ENCODE measurements at regions not wholly inside any gene's neighbourhood (a gene's known extent, or its start where the extent isn't known, plus 50 kb on each side); places are given as distances from the start of the nearest gene placed in this dataset.

- H3K27ac ChIP-seq: no peak overlapping the region
- H3K4me3 ChIP-seq: no peak overlapping the region
- H3K4me2 ChIP-seq (ENCODE audit: unreplicated experiment): no peak overlapping the region
- no peak overlapping the region for H3K9ac ChIP-seq
- TF ChIP-seq EZH2phosphoT487 (IDR thresholded peaks at IDR 0.05; ENCODE audit: insufficient read depth, low read depth) (no peak), EZH2 (IDR thresholded peaks at IDR 0.05; ENCODE audit: insufficient read depth, poor library complexity, severe bottlenecking) (no peak)
- no peaks in the 10 kb centered on the region for H3F3A ChIP-seq (ENCODE audit: insufficient read depth)
- in situ Hi-C loops (cut with MboI): no loop called here
- no peaks in the 10 kb centered on the region for H3K79me2 ChIP-seq (ENCODE audit: insufficient read depth)
- no peaks in the 10 kb centered on the region for H3K4me1 ChIP-seq (ENCODE audit: insufficient read depth)
- H3K9me2 ChIP-seq (ENCODE audit: insufficient read depth): no peaks in the 10 kb centered on the region
- no peaks in the 10 kb centered on the region for H3K9me3 ChIP-seq (ENCODE audit: low read depth)
- no peaks in the 10 kb centered on the region for H3K27me3 ChIP-seq (replicated peaks; ENCODE audit: insufficient read depth)
- H2AFZ ChIP-seq: no peak overlapping the region
- H4K20me1 ChIP-seq (ENCODE audit: insufficient read depth): no peaks in the 10 kb centered on the region
- DNase-seq: no peak
- H3K36me3 ChIP-seq (ENCODE audit: low read depth): no peaks in the 10 kb centered on the region
These were observed 108.5 kb downstream of the ELOVL4 start for GRCh38 chr6:79838851-79839250.

- Histone ChIP-seq H3K79me2 (ENCODE audit: insufficient read depth) (no peaks in the 10 kb centered on the region), H3K9ac (no peak overlapping the region), H3K4me3 (no peak overlapping the region), H4K20me1 (ENCODE audit: insufficient read depth) (no peaks in the 10 kb centered on the region), H2AFZ (no peak overlapping the region), H3K27ac (no peak overlapping the region), H3K9me3 (ENCODE audit: low read depth) (no peaks in the 10 kb centered on the region), H3F3A (ENCODE audit: insufficient read depth) (no peaks in the 10 kb centered on the region), H3K27me3 (replicated peaks; ENCODE audit: insufficient read depth) (no peaks in the 10 kb centered on the region), H3K4me2 (ENCODE audit: unreplicated experiment) (no peak overlapping the region), H3K4me1 (ENCODE audit: insufficient read depth) (no peaks in the 10 kb centered on the region), H3K9me2 (ENCODE audit: insufficient read depth) (no peaks in the 10 kb centered on the region), H3K36me3 (ENCODE audit: low read depth) (no peaks in the 10 kb centered on the region)
- TF ChIP-seq EZH2phosphoT487 (IDR thresholded peaks at IDR 0.05; ENCODE audit: insufficient read depth, low read depth): no peak
- TF ChIP-seq EZH2 (IDR thresholded peaks at IDR 0.05; ENCODE audit: insufficient read depth, poor library complexity, severe bottlenecking): no peak
- no peak for DNase-seq
- in situ Hi-C loops (cut with MboI): no loop called here
- WGBS, 2 experiments (ENCODE audit: low coverage in 1 of 2, low lambda C conversion rate in 2 of 2, missing lambda C conversion rate in 2 of 2): 12 to 17% methylated on average over 3 of the region's 3 CpGs
These were observed 113.4 kb downstream of the ELOVL4 start for GRCh38 chr6:79833964-79834284.

- Histone ChIP-seq H3K4me2 (ENCODE audit: unreplicated experiment) (no peak overlapping the region), H3K36me3 (ENCODE audit: low read depth) (no peaks in the 10 kb centered on the region), H2AFZ (no peak overlapping the region), H3K9me2 (ENCODE audit: insufficient read depth) (no peaks in the 10 kb centered on the region), H3K27ac (no peak overlapping the region), H3K9me3 (ENCODE audit: low read depth) (no peaks in the 10 kb centered on the region), H3K4me3 (no peak overlapping the region), H3K4me1 (ENCODE audit: insufficient read depth) (no peaks in the 10 kb centered on the region), H3K9ac (no peak overlapping the region), H3K79me2 (ENCODE audit: insufficient read depth) (no peaks in the 10 kb centered on the region), H4K20me1 (ENCODE audit: insufficient read depth) (no peaks in the 10 kb centered on the region), H3K27me3 (replicated peaks; ENCODE audit: insufficient read depth) (no peaks in the 10 kb centered on the region), H3F3A (ENCODE audit: insufficient read depth) (no peaks in the 10 kb centered on the region)
- peak; percentile 20 for DNase-seq
- TF ChIP-seq EZH2phosphoT487 (IDR thresholded peaks at IDR 0.05; ENCODE audit: insufficient read depth, low read depth) (no peak), EZH2 (IDR thresholded peaks at IDR 0.05; ENCODE audit: insufficient read depth, poor library complexity, severe bottlenecking) (no peak)
- in situ Hi-C loops (cut with MboI): no loop called here
- WGBS, 2 experiments (ENCODE audit: low coverage in 1 of 2, low lambda C conversion rate in 2 of 2, missing lambda C conversion rate in 2 of 2): 2 to 5% methylated on average over 2 of the region's 2 CpGs
These were observed 113.9 kb downstream of the ELOVL4 start for GRCh38 chr6:79833264-79833963.

GRCh38 chr6:79832723-79833122, 114.6 kb downstream of the ELOVL4 start:
- no peak for DNase-seq
- Histone ChIP-seq H4K20me1 (ENCODE audit: insufficient read depth) (no peaks in the 10 kb centered on the region), H3K4me1 (ENCODE audit: insufficient read depth) (no peaks in the 10 kb centered on the region), H3K9me3 (ENCODE audit: low read depth) (no peaks in the 10 kb centered on the region), H3K9me2 (ENCODE audit: insufficient read depth) (no peaks in the 10 kb centered on the region), H3K9ac (no peak overlapping the region), H2AFZ (no peak overlapping the region), H3K27ac (no peak overlapping the region), H3K79me2 (ENCODE audit: insufficient read depth) (no peaks in the 10 kb centered on the region), H3K36me3 (ENCODE audit: low read depth) (no peaks in the 10 kb centered on the region), H3K4me3 (no peak overlapping the region), H3K27me3 (replicated peaks; ENCODE audit: insufficient read depth) (no peaks in the 10 kb centered on the region), H3F3A (ENCODE audit: insufficient read depth) (no peaks in the 10 kb centered on the region), H3K4me2 (ENCODE audit: unreplicated experiment) (no peak overlapping the region)
- TF ChIP-seq EZH2 (IDR thresholded peaks at IDR 0.05; ENCODE audit: insufficient read depth, poor library complexity, severe bottlenecking) (no peak), EZH2phosphoT487 (IDR thresholded peaks at IDR 0.05; ENCODE audit: insufficient read depth, low read depth) (no peak)
- in situ Hi-C loops (cut with MboI): no loop called here
- WGBS, 2 experiments (ENCODE audit: low coverage in 1 of 2, low lambda C conversion rate in 2 of 2, missing lambda C conversion rate in 2 of 2): 22% methylated on average over 2 of the region's 2 CpGs

GRCh38 chr6:79824202-79824601, 123.2 kb downstream of the ELOVL4 start:
- Histone ChIP-seq H3K9me3 (ENCODE audit: low read depth) (no peaks in the 10 kb centered on the region), H3K4me2 (ENCODE audit: unreplicated experiment) (no peak overlapping the region), H3K4me3 (no peak overlapping the region), H3K9me2 (ENCODE audit: insufficient read depth) (no peaks in the 10 kb centered on the region), H3F3A (ENCODE audit: insufficient read depth) (no peaks in the 10 kb centered on the region), H2AFZ (no peak overlapping the region), H3K27ac (no peak overlapping the region), H3K79me2 (ENCODE audit: insufficient read depth) (no peaks in the 10 kb centered on the region), H3K27me3 (replicated peaks; ENCODE audit: insufficient read depth) (no peaks in the 10 kb centered on the region), H3K36me3 (ENCODE audit: low read depth) (no peaks in the 10 kb centered on the region), H3K4me1 (ENCODE audit: insufficient read depth) (no peaks in the 10 kb centered on the region), H4K20me1 (ENCODE audit: insufficient read depth) (no peaks in the 10 kb centered on the region), H3K9ac (no peak overlapping the region)
- TF ChIP-seq EZH2phosphoT487 (IDR thresholded peaks at IDR 0.05; ENCODE audit: insufficient read depth, low read depth): no peak
- no peak for TF ChIP-seq EZH2 (IDR thresholded peaks at IDR 0.05; ENCODE audit: insufficient read depth, poor library complexity, severe bottlenecking)
- in situ Hi-C loops (cut with MboI): no loop called here
- peak; percentile 21 for DNase-seq
- WGBS, 2 experiments (ENCODE audit: low coverage in 1 of 2, low lambda C conversion rate in 2 of 2, missing lambda C conversion rate in 2 of 2): 33 to 35% methylated on average over 2 of the region's 2 CpGs
